ENCODE measurements at regions not wholly inside any gene's neighbourhood (a gene's known extent, or its start where the extent isn't known, plus 50 kb on each side); places are given as distances from the start of the nearest gene placed in this dataset.

DNA sequence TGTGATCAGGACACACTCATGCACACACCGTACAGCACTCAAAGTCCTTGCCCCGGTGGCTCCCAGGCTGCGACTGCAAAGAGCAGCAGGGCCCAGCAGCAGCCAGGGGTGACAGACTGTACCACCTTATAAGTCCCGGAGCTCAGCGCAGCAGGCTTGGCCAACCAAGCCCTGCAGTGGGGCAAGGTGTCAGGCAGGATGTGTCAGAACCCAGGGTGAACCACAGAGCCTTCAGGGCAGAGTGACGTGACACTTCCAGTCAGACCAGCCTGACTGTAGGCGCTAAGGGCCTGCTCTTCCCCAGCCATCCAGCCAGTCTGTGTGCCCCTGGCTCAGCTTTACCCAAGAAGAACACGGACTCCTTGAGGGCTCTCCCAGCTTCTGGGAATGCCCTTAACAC is 204.1 kb downstream of the COPRS start:
- Histone ChIP-seq H3K4me1 (peaks cover 0 to 7% (median 0%) of the 10 kb centered on the region in 4 donors), H3K36me3 (no peaks in the 10 kb centered on the region), H3K9me3 (no peaks in the 10 kb centered on the region), H3K4me3 (no peak overlapping the region), H3K27ac (no peak overlapping the region), H3K27me3 (no peaks in the 10 kb centered on the region)
- TF ChIP-seq POLR2A (IDR thresholded peaks at IDR 0.05), result no peak
- TF ChIP-seq, protein P1, sequence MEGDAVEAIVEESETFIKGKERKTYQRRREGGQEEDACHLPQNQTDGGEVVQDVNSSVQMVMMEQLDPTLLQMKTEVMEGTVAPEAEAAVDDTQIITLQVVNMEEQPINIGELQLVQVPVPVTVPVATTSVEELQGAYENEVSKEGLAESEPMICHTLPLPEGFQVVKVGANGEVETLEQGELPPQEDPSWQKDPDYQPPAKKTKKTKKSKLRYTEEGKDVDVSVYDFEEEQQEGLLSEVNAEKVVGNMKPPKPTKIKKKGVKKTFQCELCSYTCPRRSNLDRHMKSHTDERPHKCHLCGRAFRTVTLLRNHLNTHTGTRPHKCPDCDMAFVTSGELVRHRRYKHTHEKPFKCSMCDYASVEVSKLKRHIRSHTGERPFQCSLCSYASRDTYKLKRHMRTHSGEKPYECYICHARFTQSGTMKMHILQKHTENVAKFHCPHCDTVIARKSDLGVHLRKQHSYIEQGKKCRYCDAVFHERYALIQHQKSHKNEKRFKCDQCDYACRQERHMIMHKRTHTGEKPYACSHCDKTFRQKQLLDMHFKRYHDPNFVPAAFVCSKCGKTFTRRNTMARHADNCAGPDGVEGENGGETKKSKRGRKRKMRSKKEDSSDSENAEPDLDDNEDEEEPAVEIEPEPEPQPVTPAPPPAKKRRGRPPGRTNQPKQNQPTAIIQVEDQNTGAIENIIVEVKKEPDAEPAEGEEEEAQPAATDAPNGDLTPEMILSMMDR (IDR thresholded peaks at IDR 0.05), result no peak
- no peak for TF ChIP-seq EP300 (IDR thresholded peaks at IDR 0.05)
- WGBS, 2 donors, result 82 to 90% methylated on average over 5 to 8 of the region's 8 CpGs
- no peak for DNase-seq (ENCODE audit: low spot score in 2 of 2)

DNA sequence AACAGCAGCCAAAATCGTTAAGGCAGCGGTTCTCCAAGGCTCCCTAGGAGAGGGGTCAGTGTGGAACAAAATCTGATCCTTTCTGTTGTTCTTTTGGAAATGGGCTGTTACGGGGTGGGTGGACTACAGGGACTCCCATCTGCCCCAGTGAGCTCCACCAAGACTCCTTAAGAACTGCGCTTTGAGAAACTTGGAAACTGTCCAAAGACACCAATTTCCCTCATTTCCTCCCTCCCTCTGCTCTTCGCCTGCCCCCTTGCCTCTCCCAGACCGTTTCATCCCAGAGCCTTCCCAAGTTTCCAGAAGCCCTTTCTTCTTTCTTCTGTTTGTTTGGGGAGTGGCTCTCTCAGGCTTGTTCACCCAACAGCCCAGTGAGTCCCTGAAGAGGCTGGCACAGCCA is 205.4 kb downstream of the COPRS start:
- 21 to 31% methylated on average over 6 of the region's 6 CpGs for WGBS, 2 donors
- no peak overlapping the region for H3K4me3 ChIP-seq
- no peak overlapping the region for H3K27ac ChIP-seq
- peaks cover 0 to 7% (median 0%) of the 10 kb centered on the region in 4 donors for H3K4me1 ChIP-seq
- TF ChIP-seq POLR2A (IDR thresholded peaks at IDR 0.05) (no peak), EP300 (IDR thresholded peaks at IDR 0.05) (no peak)
- TF ChIP-seq, protein P1 (IDR thresholded peaks at IDR 0.05), result no peak
- H3K36me3 ChIP-seq, result no peaks in the 10 kb centered on the region
- H3K27me3 ChIP-seq, result no peaks in the 10 kb centered on the region
- DNase-seq (ENCODE audit: low spot score in 2 of 2), result no peak
- H3K9me3 ChIP-seq, result no peaks in the 10 kb centered on the region

DNA sequence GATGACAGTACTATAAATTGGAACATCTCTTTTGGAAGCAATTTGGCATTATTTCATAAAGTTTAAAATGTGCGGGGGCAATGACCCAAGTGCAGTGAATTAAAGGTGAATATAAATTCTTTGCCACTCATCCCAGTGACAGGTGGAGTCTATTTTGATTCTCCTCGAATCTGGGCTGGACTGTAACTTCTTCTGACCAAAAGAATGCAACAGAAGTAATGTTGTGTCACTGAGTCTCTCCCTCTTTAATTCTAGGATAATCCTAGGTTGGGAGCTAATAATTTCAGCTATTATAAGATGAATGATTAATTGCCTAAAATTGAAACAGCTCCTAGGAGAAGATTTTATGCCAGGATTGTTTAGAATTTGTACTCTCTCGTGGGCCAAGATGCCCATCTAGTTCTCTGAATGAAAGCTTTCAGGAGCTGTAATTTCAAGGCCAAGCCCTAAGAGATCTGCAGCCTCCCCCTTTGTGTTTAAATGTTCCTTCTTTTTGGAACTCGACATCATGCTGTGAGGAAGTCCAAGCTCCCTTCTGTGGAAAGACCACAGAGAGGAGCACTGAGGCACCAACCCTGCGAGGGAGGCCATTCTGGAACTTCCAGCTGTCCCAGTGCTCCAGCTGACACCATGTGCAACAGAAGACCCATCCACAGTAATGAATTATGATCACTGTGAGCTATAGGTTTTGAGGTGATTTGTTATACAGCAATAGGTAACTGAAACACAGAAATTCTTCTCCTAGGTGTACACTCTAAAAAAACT is 208.1 kb downstream of the COPRS start:
- DNase-seq (ENCODE audit: low spot score in 2 of 2), result no peak
- Histone ChIP-seq H3K4me3 (no peak overlapping the region), H3K9me3 (peaks cover 0 to 11% (median 0%) of the 10 kb centered on the region in 4 donors), H3K36me3 (no peaks in the 10 kb centered on the region), H3K4me1 (peaks cover 0 to 7% (median 0%) of the 10 kb centered on the region in 4 donors), H3K27ac (no peak overlapping the region), H3K27me3 (no peaks in the 10 kb centered on the region)
- WGBS, 2 donors, result 69 to 78% methylated on average over 5 of the region's 5 CpGs
- TF ChIP-seq EP300 (IDR thresholded peaks at IDR 0.05), result no peak
- TF ChIP-seq, protein P1 (IDR thresholded peaks at IDR 0.05), result no peak
- TF ChIP-seq POLR2A (IDR thresholded peaks at IDR 0.05), result no peak

DNA sequence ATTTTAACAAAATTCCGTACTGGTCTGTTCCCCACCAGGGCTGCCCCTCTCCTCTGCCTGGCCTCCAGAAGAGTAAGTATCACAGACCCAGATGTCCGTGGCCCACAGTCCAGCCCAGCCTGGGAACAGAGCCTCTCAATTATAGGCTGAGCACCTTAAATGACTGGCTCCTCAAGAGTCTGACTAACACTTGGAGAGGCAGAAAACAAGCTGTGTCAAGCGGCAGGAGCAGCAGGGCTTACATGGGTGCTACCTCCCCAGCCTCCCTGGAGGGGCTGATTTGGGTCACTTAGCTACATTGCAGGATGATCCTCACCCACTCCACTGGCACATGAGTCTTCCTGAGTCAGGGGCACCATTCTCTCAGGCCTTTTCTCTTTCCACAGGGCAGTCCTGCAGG is 209.7 kb downstream of the COPRS start:
- H3K4me1 ChIP-seq, result peaks cover 0 to 7% (median 0%) of the 10 kb centered on the region in 4 donors
- H3K27me3 ChIP-seq, result no peaks in the 10 kb centered on the region
- no peak for DNase-seq (ENCODE audit: low spot score in 2 of 2)
- no peak overlapping the region for H3K27ac ChIP-seq
- peaks cover 0 to 23% (median 0%) of the 10 kb centered on the region in 4 donors for H3K9me3 ChIP-seq
- TF ChIP-seq, protein P1 (IDR thresholded peaks at IDR 0.05), result no peak
- TF ChIP-seq EP300 (IDR thresholded peaks at IDR 0.05) (no peak), POLR2A (IDR thresholded peaks at IDR 0.05) (no peak)
- 76 to 96% methylated on average over 3 of the region's 3 CpGs for WGBS, 2 donors
- H3K4me3 ChIP-seq, result no peak overlapping the region
- H3K36me3 ChIP-seq, result no peaks in the 10 kb centered on the region

DNA sequence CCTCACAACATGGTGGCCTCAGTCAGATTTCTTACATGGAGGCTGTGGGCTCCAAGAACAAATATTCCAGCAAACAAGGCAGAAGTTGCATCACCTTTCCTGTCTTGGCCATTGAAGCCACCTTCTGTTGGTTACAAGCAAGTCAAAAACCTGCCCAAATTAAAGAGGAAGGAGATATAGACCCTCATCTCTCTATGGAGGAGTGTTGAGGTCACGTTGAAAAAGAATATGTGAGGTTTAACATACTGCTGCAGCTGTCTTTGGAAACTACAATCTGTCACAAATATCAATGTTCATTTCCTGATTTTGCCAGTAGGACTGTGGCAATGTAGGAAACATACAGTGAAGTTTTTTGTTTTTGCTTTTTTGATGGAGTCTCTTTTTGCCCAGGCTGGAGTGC is 211.4 kb downstream of the COPRS start:
- WGBS, 2 donors, result 55 to 58% methylated on average over 1 of the region's 1 CpG
- TF ChIP-seq, protein P1 (IDR thresholded peaks at IDR 0.05), result no peak
- TF ChIP-seq POLR2A (IDR thresholded peaks at IDR 0.05), result no peak
- no peak for TF ChIP-seq EP300 (IDR thresholded peaks at IDR 0.05)

More for the DNA sequence above, 211.4 kb downstream of the COPRS start:
- Histone ChIP-seq H3K4me3 (no peak overlapping the region), H3K27me3 (no peaks in the 10 kb centered on the region), H3K27ac (no peak overlapping the region), H3K4me1 (no peaks in the 10 kb centered on the region), H3K9me3 (peaks cover 0 to 23% (median 0%) of the 10 kb centered on the region in 4 donors), H3K36me3 (no peaks in the 10 kb centered on the region)
- DNase-seq (ENCODE audit: low spot score in 2 of 2), result no peak
